Dermis microvascular lymphatic vessel endothelial cell (primary cell): ENCODE measurements at regions not wholly inside any gene's neighbourhood (a gene's known extent, or its start where the extent isn't known, plus 50 kb on each side); places are given as distances from the start of the nearest gene placed in this dataset.

Experiments
- DNase-seq, 2 donors: peaks; one replicate each; pipeline versions ENCODE4 v3.0.0 to v3.0.0-alpha.2; 2010; ENCODE audit warnings: low read depth in 2 of 2

DNA sequence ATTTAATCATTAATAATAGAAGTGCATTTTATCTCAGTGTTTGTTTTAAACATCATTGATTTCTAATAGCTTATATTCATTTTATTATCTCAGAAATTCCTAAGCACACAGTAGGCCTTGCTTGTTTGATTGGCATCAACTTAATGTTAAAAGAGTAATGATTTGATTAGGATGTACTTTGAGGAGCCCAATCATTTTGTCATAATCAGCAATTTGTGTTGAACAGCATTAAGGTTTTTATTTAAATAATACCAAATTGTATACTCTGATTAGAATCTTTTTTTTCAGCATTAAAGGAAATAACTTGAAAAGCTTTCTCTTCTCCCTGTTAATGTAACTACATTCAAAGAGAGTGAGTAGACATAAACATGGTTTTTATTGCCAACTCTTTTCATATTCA, 2262.0 kb upstream of the TENM3 start:
- no peak for DNase-seq

DNA sequence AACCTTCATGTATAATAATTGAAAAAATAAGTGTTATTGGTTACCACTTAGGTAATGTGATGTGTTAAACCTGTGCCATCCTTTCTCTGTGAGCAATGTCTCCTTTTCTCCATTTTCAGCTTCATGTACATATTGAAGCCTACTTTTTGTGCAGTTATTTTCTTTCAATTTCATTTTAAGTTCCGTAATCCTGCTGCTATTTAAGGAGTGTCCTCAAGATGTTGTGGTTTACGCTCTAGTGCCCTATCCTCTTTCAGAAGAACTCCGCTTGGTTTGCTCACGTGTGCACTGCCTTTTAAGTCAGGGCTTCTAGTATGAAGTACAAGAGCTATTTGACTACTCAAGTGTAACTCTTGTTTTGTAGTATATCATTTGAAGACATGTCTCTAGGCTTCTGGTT, 2253.2 kb upstream of the TENM3 start:
- no peak for DNase-seq

DNA sequence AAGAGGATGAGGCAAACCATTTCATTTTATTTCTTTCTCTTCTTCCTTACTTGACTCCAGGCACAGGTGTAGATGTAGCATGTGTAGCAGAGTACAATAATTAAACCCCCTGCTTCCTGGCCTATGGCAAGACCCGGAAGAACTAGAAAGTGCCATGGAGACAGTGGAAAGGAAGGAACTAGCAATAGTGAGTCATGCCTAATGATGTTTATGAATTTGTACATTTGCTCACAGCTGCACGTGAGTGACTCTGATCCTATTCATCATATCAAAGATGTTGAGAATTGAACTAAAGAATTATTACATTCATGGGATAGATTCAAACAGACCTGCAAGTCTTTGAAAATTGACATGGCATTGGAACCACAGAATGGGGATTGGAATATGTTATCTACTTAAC, 2233.9 kb upstream of the TENM3 start:
- no peak for DNase-seq

DNA sequence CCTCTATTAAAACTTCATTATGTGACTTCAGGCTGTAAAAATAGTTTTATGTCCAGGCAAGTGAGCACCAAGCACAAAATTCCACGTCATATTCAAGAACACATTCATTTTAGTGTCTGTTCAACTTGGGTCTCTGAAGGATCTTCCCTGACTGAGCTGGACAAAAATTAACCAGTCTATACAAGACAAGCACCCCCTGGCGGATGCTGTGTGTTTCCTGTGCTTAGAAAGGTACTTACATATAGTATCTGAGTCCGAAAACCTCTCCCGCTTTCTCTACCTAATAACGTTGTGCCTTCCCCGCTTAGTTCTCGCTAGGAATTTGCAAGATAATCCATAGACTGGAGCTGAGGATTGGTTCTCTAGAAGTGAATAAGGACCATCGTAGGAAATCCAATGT, 2214.5 kb upstream of the TENM3 start:
- no peak for DNase-seq

DNA sequence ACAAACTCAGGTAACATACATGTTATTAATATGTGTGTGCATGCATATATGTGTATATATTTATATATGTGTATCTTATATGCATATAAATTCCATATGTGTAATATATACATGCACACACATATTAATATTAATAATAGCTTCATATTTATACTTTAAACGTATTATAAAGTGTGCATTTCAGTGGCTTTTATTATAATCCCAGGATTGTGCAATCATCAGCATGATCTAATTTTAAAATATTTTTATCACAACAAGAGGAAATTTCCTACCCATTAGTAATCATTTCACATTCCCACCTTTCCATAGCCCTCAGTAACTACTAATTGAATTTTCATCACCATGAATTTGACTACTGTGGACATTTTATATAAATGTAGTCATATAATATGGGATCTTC, 2211.9 kb upstream of the TENM3 start:
- no peak for DNase-seq

GRCh38 chr4:180041576-180041975, 2201.6 kb upstream of the TENM3 start:
- no peak for DNase-seq

DNA sequence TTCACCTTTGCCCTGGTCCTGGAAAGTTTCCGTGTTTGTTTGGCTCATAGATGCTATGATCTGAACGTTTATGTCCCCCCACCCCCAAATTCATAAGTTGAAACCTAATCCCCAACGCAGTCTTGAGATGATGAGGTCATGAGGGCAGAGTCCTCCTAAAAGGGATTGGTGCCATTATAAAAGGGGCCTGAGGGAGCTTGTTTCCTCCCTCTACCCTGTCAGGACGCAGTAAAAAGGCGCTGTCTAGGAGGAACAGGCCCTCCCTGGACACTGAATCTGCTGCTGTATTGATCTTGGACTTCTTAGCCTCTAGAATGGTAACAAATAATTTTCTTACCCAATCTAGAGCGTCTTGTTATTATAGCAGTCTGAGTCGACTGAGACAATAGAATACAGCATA, 2190.6 kb upstream of the TENM3 start:
- no peak for DNase-seq

DNA sequence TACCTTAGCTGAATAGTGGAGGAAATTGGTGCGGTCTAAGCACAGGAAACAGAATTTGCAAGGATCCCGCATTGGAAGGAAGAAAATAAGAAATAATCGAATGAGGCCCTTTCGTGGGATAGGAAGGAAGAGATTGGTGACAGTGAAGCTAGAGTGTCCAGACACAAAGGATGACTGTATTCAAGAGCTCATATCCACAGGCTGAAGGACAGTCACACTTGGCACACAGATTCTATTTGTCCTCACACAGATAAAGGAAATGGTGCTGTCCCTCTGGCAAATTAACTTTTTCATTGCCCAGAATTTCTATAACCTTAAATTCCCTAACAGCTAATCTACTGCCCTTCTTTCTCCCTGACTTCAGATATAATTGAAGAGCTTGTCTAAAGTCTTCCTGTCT, 2188.9 kb upstream of the TENM3 start:
- no peak for DNase-seq

DNA sequence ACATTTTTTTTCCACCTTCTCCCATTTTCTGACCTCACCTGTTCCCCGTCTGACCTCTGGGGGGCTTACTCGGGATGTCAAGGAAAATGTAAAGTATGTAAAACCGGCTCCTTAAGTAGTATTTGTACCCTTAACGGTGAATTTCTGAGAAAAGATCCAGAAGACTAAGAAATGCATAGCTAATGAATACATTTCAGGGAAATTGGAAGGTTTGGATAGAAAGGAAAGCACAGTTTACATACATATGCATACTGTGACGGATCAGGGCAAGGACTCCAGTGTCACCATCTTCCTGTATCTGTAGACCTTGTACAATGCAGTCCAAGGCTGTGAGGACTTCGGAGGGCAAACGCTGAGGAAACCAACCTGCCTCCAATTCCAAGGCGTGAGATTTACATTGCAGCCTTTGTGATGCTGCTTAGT, 2185.9 kb upstream of the TENM3 start:
- no peak for DNase-seq

DNA sequence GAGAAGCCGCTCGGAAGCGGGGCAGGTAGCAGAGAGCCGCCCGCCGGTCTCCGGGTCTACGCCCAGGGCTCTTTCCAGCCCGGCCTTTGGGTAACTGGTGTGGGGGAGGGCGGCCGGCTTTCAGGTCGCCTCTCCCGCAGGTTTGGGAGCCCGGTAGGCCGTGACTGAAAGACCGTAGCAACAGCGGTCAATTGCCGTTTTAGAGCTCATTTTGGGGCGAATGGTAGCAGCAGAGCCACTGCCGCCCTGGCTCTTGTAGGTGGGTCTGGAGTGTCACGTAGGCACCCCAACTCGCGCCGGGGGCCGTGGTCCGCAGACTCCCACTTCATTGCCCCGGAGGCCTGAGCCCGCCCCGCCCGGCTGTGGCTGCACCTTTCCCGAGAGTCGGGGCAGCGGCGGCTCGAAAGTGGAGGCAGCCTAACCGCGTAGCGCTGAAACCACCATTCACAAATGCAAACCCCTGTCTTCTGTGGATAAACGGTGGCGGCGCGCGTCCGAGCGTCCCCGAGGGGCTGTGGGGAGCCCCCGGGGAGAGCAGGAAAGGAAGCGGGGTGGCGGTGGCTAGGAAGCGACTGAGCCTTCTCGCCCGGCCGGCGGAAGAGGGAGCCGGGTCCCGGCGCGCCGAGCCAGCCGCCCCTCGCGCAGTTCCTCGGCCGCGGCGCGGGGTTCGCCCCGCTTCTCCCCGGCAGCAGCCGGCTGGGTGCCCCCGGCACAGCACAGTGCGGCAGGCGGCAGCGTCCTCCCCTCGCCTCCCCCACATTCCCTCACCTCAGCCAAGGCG, 2185.1 kb upstream of the TENM3 start:
- peak in 1 of 2 donors; percentile 4 for DNase-seq

DNA sequence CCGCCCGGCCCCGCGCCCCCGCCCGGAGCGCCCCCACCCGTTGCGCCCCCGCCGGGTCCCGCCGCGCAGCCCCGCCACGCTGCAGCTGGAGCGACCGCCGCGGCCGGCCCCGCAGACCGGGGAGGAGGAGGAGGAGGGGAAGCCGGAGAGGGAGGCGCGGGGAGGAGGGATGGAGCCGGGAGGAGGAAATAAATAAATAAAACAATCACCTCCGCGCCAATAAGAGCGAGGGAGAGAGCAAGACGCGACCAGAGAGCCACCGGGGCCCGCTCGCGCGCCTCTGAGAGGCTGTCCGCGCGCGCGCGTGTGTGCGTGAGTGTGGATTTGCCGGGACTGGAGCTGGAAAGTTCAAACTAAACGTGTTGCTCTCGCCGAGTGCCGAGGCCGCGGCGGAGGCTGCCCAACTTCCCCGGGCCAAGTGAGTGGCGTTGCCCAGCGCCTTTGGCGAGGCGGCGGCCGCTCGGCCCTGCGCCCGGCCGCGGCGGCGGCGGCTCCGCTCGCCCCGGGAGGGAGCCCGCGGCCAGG, 2184.4 kb upstream of the TENM3 start:
- peak in 1 of 2 donors; percentile 30 for DNase-seq

GRCh38 chr4:180059216-180059881, 2183.9 kb upstream of the TENM3 start:
- no peak for DNase-seq

DNA sequence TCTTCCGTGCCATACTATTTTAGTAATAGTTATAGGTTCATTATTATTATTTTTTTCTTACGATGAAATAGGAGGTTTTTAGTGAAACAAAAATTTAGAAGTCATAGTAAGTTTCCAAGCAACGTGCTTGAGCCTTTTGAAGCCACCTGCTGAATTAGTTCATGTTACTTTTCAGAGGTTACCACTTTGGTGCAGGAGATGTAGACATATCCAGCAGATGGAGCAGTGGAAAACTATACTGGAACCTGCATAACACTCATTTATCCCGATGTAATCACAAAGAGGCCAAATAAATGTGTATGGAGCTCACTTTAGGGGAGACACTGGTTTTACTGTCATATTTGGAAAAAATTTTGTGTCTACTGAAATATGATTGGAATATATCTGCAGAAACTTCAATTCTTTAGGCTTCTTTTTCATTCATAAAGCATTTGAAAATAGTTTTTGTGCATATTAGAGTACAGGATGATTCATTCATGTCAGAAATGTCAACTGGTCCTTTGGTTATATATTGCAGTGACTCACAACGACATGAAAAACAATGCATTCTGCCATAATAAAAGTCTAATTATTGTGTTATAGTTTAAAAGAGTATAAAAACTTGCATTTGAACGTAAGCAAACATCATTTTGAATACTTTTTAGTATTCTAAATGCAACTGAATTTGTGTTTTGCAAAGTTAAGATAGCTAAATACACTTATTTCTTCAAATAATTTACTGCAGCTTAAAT, 2182.9 kb upstream of the TENM3 start:
- DNase-seq, result peak in 1 of 2 donors; percentile 2

GRCh38 chr4:180081072-180081471, 2162.1 kb upstream of the TENM3 start:
- DNase-seq, result no peak

GRCh38 chr4:180084561-180084960, 2158.6 kb upstream of the TENM3 start:
- no peak for DNase-seq

DNA sequence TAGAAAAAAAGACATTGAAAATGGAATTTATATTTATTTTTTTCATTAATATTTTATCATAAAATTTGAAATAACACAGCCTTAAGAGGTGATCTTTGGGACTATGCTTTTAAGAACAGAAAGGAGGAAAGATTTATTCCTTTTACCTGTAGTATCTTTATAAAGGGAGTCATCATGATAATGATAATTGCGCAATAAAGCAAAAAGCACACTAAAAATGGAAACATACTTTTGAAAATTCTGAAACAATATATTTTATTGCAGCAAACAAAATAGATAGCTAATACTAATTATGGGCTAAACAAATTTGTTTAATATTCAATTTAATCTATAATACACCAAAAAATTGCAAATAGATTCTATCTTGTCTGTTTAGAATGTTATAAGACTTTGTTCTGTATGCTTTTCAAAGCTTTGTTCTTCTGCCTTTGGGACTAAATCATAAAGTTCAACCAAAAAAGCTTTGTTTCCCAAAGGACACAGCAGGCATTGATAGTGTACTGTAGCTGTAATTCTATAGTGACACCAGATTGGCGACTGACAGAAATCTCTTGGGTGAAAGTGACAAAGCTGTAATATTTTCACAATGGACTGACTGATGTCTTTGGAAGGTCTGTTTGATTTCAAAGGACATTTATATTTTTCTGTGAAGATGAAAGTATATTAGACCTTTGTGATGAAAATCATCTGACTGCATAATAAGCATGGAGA, 2156.6 kb upstream of the TENM3 start:
- DNase-seq, result no peak

GRCh38 chr4:180098586-180098985, 2144.6 kb upstream of the TENM3 start:
- no peak for DNase-seq

- DNase-seq, result no peak
Observed at GRCh38 chr4:180099957-180100356, 2143.2 kb upstream of the TENM3 start.

- DNase-seq, result no peak
Observed at GRCh38 chr4:180100433-180101344, 2142.5 kb upstream of the TENM3 start.

DNA sequence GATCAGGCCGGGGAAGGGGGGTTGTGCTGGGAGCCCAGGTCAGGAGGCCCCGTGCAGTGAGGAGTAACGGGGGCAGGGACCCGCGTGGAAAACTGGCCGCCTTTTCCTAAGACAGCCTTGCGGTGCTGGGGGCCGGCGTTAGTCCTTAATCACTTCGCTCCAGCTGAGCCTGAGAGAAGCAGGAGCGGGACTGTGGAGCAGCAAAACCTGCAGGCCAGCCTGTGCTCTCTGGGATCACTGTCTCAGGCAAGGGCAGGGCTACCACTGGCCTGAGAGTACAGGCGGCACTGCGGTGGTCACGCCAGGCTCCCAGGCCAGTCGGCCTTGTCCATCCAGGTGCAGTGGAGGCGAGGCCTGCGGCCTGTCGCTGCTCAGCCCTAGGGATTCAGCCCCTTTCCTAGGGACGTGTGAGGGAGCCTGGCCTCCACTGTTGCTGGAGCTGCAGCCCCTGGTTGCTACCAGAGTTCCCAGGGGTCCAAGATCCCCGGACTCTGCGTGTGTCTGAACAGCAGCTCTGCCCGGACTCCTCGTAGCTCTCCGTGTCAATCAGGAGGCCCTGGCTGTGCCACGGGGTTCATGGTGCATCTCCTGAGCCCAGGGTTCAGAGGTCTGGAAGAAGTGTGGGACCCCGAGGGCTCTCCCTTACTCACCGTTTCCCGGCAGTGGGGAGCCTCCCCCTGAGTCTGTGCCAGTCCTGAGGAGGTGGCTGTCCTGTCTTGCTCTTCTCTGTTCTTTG, 2141.7 kb upstream of the TENM3 start:
- DNase-seq, result no peak
